ENCODE measurements at regions not wholly inside any gene's neighbourhood (a gene's known extent, or its start where the extent isn't known, plus 50 kb on each side); places are given as distances from the start of the nearest gene placed in this dataset.

DNA sequence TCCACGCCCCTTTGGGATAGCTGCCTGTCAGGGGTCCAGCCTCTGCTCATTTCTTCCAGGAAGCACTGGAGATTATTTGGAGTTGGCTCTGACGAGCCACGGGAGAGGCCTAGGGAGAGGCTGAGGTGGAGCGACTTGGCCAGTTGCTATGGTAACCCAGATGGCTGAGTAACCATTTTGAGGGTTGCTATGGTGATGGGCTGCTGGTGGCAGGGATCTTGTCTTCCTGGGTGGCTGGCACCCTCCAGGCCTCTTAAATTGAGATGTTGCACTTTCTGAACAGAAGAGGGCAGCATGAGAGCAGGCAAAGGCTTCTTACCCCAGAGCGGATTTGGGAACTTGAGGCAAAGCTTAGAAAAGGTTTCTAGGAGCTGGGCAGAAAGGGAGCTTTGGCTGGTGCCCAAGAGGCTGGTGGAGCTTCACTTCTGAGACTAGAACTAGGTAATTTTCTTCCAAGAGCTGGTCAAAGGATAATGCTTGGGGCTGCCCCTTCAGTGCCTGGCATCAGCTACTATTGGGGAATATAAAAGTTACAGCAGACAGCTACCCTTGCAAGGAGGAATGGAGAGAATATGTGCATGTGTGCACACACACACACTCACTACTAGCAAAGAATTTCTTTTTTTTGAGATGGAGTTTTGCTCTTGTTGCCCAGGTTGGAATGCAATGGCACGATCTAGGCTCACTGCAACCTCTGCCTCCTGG is 72.5 kb downstream of the NDUFS5 start:
- TF ChIP-seq POLR2AphosphoS5 (IDR thresholded peaks at IDR 0.05) (no peak), POLR2A (IDR thresholded peaks at IDR 0.05) (no peak)
- TF ChIP-seq, protein P1, sequence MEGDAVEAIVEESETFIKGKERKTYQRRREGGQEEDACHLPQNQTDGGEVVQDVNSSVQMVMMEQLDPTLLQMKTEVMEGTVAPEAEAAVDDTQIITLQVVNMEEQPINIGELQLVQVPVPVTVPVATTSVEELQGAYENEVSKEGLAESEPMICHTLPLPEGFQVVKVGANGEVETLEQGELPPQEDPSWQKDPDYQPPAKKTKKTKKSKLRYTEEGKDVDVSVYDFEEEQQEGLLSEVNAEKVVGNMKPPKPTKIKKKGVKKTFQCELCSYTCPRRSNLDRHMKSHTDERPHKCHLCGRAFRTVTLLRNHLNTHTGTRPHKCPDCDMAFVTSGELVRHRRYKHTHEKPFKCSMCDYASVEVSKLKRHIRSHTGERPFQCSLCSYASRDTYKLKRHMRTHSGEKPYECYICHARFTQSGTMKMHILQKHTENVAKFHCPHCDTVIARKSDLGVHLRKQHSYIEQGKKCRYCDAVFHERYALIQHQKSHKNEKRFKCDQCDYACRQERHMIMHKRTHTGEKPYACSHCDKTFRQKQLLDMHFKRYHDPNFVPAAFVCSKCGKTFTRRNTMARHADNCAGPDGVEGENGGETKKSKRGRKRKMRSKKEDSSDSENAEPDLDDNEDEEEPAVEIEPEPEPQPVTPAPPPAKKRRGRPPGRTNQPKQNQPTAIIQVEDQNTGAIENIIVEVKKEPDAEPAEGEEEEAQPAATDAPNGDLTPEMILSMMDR (IDR thresholded peaks at IDR 0.05), result peak; percentile 41 to 78 (median 66)

Data from sigmoid colon (tissue), 4 donors.